NT2/D1 (cell line): ENCODE measurements at regions not wholly inside any gene's neighbourhood (a gene's known extent, or its start where the extent isn't known, plus 50 kb on each side); places are given as distances from the start of the nearest gene placed in this dataset.
"Not testable (repeated sequence)": the region's sequence is repeated elsewhere in the genome, so short reads cannot be mapped to it uniquely, and the experiment has no call there.

ENCODE experiments used
- DNase-seq: peaks from one replicate; pipeline ENCODE4 v3.0.0-alpha.2; 2011; ENCODE audit warnings: low read depth, low spot score
- H3K27me3 ChIP-seq: 2 replicates; pipeline ENCODE4 v1.6.0; 2011; ENCODE audit warnings: mild to moderate bottlenecking; ENCODE audit not compliant: insufficient read length, insufficient read depth
- H3K36me3 ChIP-seq: 2 replicates; pipeline ENCODE4 v1.6.1; 2011; ENCODE audit warnings: mild to moderate bottlenecking, low read length, mixed read lengths; ENCODE audit not compliant: insufficient read depth, insufficient read length
- H3K4me1 ChIP-seq: 2 replicates; pipeline ENCODE4 v1.5.1; 2011; ENCODE audit not compliant: insufficient read depth, insufficient read length
- H3K4me3 ChIP-seq: 2 replicates; pipeline ENCODE4 v1.5.1; 2011; ENCODE audit warnings: low read depth; ENCODE audit not compliant: insufficient read length
- H3K9ac ChIP-seq: 2 replicates; pipeline ENCODE4 v1.6.0; 2011; ENCODE audit warnings: low read depth; ENCODE audit not compliant: insufficient read length
- H3K9me3 ChIP-seq: 2 replicates; pipeline ENCODE4 v1.5.1; 2011; ENCODE audit warnings: mild to moderate bottlenecking, low read length; ENCODE audit not compliant: insufficient read depth
- SUZ12 ChIP-seq: IDR thresholded peaks from 2 replicates; pipeline ENCODE4 v1.6.1; 2011; ENCODE audit not compliant: insufficient read length, insufficient read depth; ENCODE audit errors: extremely low read depth
- YY1 ChIP-seq: IDR thresholded peaks from 2 replicates; pipeline ENCODE4 v1.6.1; 2011; ENCODE audit not compliant: insufficient read length, insufficient read depth
- ZNF274 ChIP-seq: IDR thresholded peaks from 2 replicates; pipeline ENCODE4 v1.6.1; 2011; ENCODE audit warnings: mild to moderate bottlenecking, low read depth, low read length

DNA sequence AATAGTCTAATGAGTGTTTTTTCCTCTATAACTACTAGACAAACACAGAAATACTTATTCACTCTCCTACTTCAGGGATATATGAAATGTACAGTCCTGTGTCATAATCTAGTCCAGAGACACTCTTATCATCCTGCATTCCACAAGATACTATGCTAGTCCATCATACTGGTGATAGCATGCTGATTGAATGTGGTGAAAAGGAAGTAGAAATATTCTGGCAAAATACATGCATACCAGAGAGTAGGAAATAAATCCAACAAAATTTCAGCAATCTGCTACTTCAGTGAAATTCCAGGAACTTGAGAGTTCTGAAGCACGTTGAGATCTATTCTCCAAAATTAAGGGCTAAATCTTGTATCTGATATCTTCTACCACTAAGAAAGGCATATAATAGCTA is 353.9 kb downstream of the PID1 start:
- TF ChIP-seq YY1 (no peak), SUZ12 (no peak), ZNF274 (no peak)
- no peak overlapping the region for H3K9ac ChIP-seq
- no peak for DNase-seq
- H3K36me3 ChIP-seq = no peaks in the 10 kb centered on the region
- H3K9me3 ChIP-seq = no peaks in the 10 kb centered on the region
- H3K4me3 ChIP-seq = no peak overlapping the region
- H3K4me1 ChIP-seq = no peaks in the 10 kb centered on the region
- H3K27me3 ChIP-seq = no peaks in the 10 kb centered on the region

- Histone ChIP-seq H3K9ac (no peak overlapping the region), H3K36me3 (no peaks in the 10 kb centered on the region), H3K27me3 (no peaks in the 10 kb centered on the region), H3K4me3 (no peak overlapping the region), H3K4me1 (no peaks in the 10 kb centered on the region), H3K9me3 (no peaks in the 10 kb centered on the region)
- DNase-seq = no peak
- TF ChIP-seq YY1 = no peak
- no peak for TF ChIP-seq ZNF274
- TF ChIP-seq SUZ12 = no peak
These were observed 354.5 kb downstream of the PID1 start for GRCh38 chr2:228916416-228917090.

GRCh38 chr2:228913176-228913575 is 357.9 kb downstream of the PID1 start:
- Histone ChIP-seq H3K9me3 (no peaks in the 10 kb centered on the region), H3K4me1 (no peaks in the 10 kb centered on the region), H3K36me3 (no peaks in the 10 kb centered on the region), H3K9ac (no peak overlapping the region), H3K27me3 (no peaks in the 10 kb centered on the region), H3K4me3 (no peak overlapping the region)
- no peak for DNase-seq
- TF ChIP-seq ZNF274 (no peak), YY1 (no peak), SUZ12 (no peak)

- H3K4me3 ChIP-seq, H3K36me3 ChIP-seq, DNase-seq, H3K27me3 ChIP-seq, H3K4me1 ChIP-seq, H3K9ac ChIP-seq, H3K9me3 ChIP-seq: not testable (repeated sequence)
These were observed 360.2 kb downstream of the PID1 start for GRCh38 chr2:228910872-228911271.

DNA sequence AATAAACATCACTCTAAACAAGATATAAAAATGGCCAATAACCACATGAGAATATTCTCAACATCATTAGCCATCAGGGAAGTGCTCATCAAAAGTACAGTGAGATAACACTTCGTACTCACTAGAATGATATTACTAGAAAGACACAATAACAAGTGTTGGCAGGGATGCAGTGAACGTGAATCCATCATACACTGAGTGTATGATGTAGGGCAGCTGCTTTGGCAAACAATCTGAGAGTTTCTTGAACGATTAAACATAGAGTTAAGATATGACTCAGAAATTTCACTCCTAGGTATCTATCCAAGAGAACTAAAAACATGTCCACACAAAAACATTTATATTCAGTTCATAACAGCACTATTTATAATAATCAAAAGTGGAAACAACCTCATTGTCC is 368.9 kb downstream of the PID1 start:
- TF ChIP-seq YY1 (no peak), ZNF274 (no peak), SUZ12 (no peak)
- no peak overlapping the region for H3K9ac ChIP-seq
- no peaks in the 10 kb centered on the region for H3K9me3 ChIP-seq
- H3K36me3 ChIP-seq = no peaks in the 10 kb centered on the region
- no peaks in the 10 kb centered on the region for H3K4me1 ChIP-seq
- DNase-seq = no peak
- H3K4me3 ChIP-seq = no peak overlapping the region
- no peaks in the 10 kb centered on the region for H3K27me3 ChIP-seq

GRCh38 chr2:228901531-228901930 is 369.6 kb downstream of the PID1 start:
- Histone ChIP-seq H3K4me1 (no peaks in the 10 kb centered on the region), H3K4me3 (no peak overlapping the region), H3K9ac (no peak overlapping the region), H3K27me3 (no peaks in the 10 kb centered on the region), H3K9me3 (no peaks in the 10 kb centered on the region), H3K36me3 (no peaks in the 10 kb centered on the region)
- TF ChIP-seq YY1 (no peak), ZNF274 (no peak), SUZ12 (no peak)
- DNase-seq = no peak

DNA sequence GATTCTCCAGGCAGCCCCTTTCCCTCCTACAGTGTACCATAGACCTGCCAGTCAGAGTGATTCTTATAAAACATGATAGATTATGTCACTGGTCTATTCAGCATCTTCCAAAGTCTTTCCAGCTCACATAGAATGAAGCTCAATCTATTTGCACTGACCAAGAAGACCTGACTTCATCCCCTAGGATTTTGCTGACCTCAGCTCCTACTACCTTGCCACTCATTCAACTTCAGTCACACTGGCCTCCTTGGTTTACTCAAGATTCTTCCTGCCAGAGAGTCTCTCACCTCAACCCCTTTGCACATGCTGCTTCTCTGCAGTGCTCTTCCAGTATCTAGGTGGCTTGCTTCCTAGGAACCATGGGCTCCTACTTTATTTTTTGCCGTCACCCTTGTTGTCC is 392.9 kb downstream of the PID1 start:
- H3K4me3 ChIP-seq = no peak overlapping the region
- no peaks in the 10 kb centered on the region for H3K27me3 ChIP-seq
- no peak overlapping the region for H3K9ac ChIP-seq
- no peaks in the 10 kb centered on the region for H3K36me3 ChIP-seq
- H3K4me1 ChIP-seq = no peaks in the 10 kb centered on the region
- H3K9me3 ChIP-seq = peaks cover 6% of the 10 kb centered on the region; the same call in 1 of the 2 replicates
- DNase-seq = no peak
- TF ChIP-seq ZNF274 (no peak), SUZ12 (no peak), YY1 (no peak)

DNA sequence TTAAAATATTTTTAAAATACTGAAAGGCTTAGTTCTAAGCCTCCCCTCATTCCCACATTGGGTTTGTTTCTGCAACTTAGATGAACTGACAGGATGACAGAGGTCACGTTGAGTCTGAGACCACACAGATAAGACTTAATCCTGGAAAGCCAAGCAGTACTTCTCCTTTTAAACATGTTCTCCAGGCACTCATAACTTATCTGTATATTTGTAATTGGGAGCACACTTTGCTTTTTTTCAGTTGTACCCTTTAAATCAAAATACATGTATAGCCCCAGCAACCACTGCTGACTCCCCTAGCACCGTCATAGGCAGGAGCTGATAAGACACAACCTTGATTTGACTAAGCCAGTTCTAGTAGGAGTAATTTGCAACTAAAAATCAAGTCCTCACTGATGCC is 394.8 kb downstream of the PID1 start:
- Histone ChIP-seq H3K9ac (no peak overlapping the region), H3K4me1 (no peaks in the 10 kb centered on the region), H3K27me3 (no peaks in the 10 kb centered on the region), H3K9me3 (peaks cover 6% of the 10 kb centered on the region; the same call in 1 of the 2 replicates), H3K4me3 (no peak overlapping the region), H3K36me3 (no peaks in the 10 kb centered on the region)
- DNase-seq = no peak
- TF ChIP-seq ZNF274 = no peak
- no peak for TF ChIP-seq YY1
- TF ChIP-seq SUZ12 = no peak
